ACC112 (cell line): ENCODE measurements at regions not wholly inside any gene's neighbourhood (a gene's known extent, or its start where the extent isn't known, plus 50 kb on each side); places are given as distances from the start of the nearest gene placed in this dataset.
"Not testable (repeated sequence)": the region's sequence is repeated elsewhere in the genome, so short reads cannot be mapped to it uniquely, and the experiment has no call there.

Source experiments
- H2AFZ ChIP-seq: fragments of 200-600 bp; sonication (generic); one replicate; pipeline ENCODE4 v1.6.0; 2017; ENCODE audit warnings: antibody characterized with exemption, low read length; ENCODE audit not compliant: unreplicated experiment
- H3K27ac ChIP-seq: fragments of 200-600 bp; sonication (generic); 2 replicates; pipeline ENCODE4 v1.5.1; 2014; ENCODE audit warnings: low read depth, mild to moderate bottlenecking, antibody characterized with exemption, low read length, moderate library complexity
- H3K27me3 ChIP-seq: fragments of 200-600 bp; sonication (generic); 2 replicates; pipeline ENCODE4 v1.6.1; 2014; ENCODE audit warnings: mild to moderate bottlenecking, antibody characterized with exemption, low read length, moderate library complexity, mixed read lengths; ENCODE audit not compliant: insufficient read depth
- H3K36me3 ChIP-seq: fragments of 200-600 bp; sonication (generic); 2 replicates; pipeline ENCODE4 v1.6.1; 2016; ENCODE audit warnings: mild to moderate bottlenecking, antibody characterized with exemption, low read length, moderate library complexity, mixed read lengths; ENCODE audit not compliant: insufficient read depth
- H3K4me1 ChIP-seq: fragments of 200-600 bp; sonication (generic); one replicate; pipeline ENCODE4 v1.6.1; 2016; ENCODE audit warnings: low read length, mixed read lengths; ENCODE audit not compliant: insufficient read depth, unreplicated experiment, control insufficient read depth
- H3K4me3 ChIP-seq: fragments of 200-600 bp; sonication (generic); 2 replicates; pipeline ENCODE4 v1.5.1; 2014; ENCODE audit warnings: mild to moderate bottlenecking, low read depth, low read length
- H3K79me2 ChIP-seq: fragments of 200-600 bp; sonication (generic); one replicate; pipeline ENCODE4 v1.6.0; 2016; ENCODE audit warnings: low read length; ENCODE audit not compliant: control insufficient read depth, unreplicated experiment, insufficient read depth

- H3K4me1 ChIP-seq, H3K36me3 ChIP-seq, H2AFZ ChIP-seq, H3K79me2 ChIP-seq, H3K27me3 ChIP-seq, H3K4me3 ChIP-seq, H3K27ac ChIP-seq: not testable (repeated sequence)
Observed at GRCh38 chr12:43192442-43192841, 359.6 kb downstream of the ADAMTS20 start.

DNA sequence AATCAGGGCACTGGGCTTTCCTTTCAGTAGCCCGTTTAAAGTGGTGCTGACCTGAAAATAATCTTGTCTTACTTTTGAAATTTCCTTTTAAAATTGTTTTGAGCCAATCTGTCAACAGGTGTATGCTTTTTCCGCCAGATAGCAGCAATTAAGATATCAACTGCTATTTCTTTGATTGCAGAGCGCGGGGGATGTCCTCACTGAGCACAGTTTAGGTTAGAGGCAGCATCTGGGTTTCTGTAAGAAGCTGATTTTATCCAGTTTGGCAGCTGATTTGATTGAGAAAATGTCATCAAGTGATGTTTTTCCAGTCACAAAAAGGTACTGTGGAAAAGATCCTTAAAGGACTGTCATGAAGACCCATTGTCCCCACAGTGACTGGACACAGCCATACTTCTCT, 371.8 kb downstream of the ADAMTS20 start:
- Histone ChIP-seq H3K4me3 (no peak overlapping the region), H3K79me2 (no peaks in the 10 kb centered on the region), H3K27me3 (no peaks in the 10 kb centered on the region), H2AFZ (no peak overlapping the region), H3K27ac (no peak overlapping the region), H3K36me3 (no peaks in the 10 kb centered on the region), H3K4me1 (no peaks in the 10 kb centered on the region)

DNA sequence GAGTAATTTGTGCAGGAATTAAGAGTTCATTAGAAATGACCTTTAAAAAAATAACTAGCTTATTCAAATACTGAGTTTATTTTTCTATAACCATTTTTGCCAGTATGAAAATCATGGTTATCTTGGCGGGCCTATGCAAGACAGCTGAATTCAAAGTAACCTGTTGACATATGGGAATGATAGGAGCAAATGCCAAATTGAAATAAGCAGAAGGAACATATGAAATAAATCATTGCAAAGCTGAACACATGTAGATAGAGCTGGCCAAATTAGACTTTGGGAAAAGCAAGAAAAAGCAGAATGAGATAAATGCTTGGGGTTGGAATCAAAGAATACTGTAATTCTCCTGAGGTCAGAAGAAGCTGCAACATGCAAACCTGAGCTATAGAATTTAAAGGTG, 372.5 kb downstream of the ADAMTS20 start:
- Histone ChIP-seq H3K27ac (no peak overlapping the region), H3K27me3 (no peaks in the 10 kb centered on the region), H3K79me2 (no peaks in the 10 kb centered on the region), H3K4me3 (no peak overlapping the region), H3K4me1 (no peaks in the 10 kb centered on the region), H3K36me3 (no peaks in the 10 kb centered on the region), H2AFZ (no peak overlapping the region)

DNA sequence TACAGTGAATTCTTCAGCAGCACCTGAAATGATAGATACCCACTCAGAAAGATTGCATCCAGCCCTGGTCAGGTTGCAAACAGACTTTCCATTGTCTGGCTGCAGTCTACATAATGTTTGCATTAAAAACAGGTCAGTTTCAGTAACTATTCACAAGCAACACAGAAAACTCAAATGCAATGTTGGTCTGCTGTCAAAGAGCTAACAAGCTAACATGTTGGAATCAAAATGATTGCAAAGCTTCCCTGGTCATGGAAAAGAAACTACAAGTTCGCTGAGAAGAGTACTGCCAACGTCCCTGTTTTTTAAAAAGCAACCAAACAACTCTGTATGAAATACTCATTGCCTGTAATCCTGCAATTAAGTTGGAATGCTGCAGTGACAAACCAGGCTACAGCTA, 374.7 kb downstream of the ADAMTS20 start:
- no peaks in the 10 kb centered on the region for H3K27me3 ChIP-seq

DNA sequence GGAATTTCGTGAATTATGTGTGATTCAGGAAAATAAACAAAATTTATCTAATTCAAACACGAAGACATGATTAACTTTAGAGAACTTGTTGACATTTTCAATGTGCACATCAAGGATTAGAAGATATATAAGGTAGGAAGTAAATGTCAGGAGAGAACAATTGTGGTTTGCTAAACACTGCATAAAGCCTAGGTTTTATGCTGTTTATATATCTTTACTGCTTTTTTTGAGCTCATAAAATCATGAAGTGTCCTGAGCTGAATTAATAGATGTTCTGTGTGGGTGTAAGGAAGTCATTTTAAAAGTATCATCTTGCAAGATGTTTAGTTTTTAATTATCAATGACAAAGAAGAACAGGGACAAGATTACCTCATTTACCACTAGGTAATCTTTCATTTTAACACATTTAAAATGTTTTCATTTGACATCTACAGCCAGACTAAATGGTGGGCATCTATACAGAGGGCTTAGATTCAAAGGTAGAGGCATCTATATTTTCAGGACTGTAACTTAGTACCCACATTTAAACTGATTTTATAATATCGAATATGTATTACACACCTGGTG, 382.8 kb downstream of the ADAMTS20 start:
- no peak overlapping the region for H2AFZ ChIP-seq
- H3K27ac ChIP-seq = no peak overlapping the region
- no peaks in the 10 kb centered on the region for H3K36me3 ChIP-seq
- H3K27me3 ChIP-seq = no peaks in the 10 kb centered on the region
- H3K79me2 ChIP-seq = no peaks in the 10 kb centered on the region
- no peaks in the 10 kb centered on the region for H3K4me1 ChIP-seq
- H3K4me3 ChIP-seq = no peak overlapping the region

More for the DNA sequence above, 374.7 kb downstream of the ADAMTS20 start:
- H3K27ac ChIP-seq = no peak overlapping the region
- H3K79me2 ChIP-seq = no peaks in the 10 kb centered on the region
- no peaks in the 10 kb centered on the region for H3K36me3 ChIP-seq
- no peak overlapping the region for H3K4me3 ChIP-seq
- H2AFZ ChIP-seq = no peak overlapping the region
- no peaks in the 10 kb centered on the region for H3K4me1 ChIP-seq

DNA sequence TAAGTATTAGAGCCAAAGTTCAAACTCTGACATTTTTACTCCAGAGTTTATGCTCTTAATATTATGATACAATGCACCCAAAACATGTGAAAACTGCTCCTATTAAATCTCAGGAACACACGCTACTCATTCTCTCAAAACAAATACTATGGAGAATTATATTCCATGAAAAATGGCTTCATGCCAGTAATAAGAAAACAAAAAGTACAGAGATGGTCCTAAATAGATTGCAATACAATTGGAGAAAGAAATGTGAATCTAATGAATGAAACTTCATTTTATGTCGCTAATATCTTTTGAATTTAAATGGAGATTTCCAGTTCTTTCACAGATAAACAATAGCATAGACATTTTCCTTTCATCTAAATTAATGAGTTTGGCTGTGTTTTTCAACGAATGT, 384.3 kb downstream of the ADAMTS20 start:
- no peaks in the 10 kb centered on the region for H3K36me3 ChIP-seq
- no peak overlapping the region for H3K27ac ChIP-seq
- H3K27me3 ChIP-seq = no peaks in the 10 kb centered on the region
- no peak overlapping the region for H3K4me3 ChIP-seq
- no peaks in the 10 kb centered on the region for H3K79me2 ChIP-seq
- no peaks in the 10 kb centered on the region for H3K4me1 ChIP-seq
- H2AFZ ChIP-seq = no peak overlapping the region

- Histone ChIP-seq H2AFZ (no peak overlapping the region), H3K36me3 (no peaks in the 10 kb centered on the region), H3K79me2 (no peaks in the 10 kb centered on the region), H3K27me3 (no peaks in the 10 kb centered on the region), H3K27ac (no peak overlapping the region), H3K4me1 (no peaks in the 10 kb centered on the region), H3K4me3 (no peak overlapping the region)
Observed at GRCh38 chr12:43165351-43165750, 386.7 kb downstream of the ADAMTS20 start.

DNA sequence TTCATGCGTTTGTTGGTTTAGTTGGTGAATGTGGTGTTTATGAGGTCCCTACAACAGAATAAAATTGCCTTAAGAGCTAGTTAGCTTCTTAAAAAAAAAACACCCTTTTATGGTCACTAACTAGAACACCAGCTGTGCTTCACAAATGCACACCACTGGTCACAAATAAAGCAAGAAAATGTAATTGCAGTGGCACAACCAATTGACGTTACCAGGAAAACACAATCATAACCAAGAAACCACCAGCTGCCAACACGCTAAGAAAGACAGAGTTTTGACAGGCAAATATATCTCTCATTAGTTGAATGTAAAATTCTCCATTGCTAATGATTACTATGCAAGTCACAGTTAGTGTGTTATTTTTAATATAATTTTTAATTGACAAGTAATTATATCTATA, 389.9 kb downstream of the ADAMTS20 start:
- Histone ChIP-seq H3K27ac (no peak overlapping the region), H3K4me3 (no peak overlapping the region)

DNA sequence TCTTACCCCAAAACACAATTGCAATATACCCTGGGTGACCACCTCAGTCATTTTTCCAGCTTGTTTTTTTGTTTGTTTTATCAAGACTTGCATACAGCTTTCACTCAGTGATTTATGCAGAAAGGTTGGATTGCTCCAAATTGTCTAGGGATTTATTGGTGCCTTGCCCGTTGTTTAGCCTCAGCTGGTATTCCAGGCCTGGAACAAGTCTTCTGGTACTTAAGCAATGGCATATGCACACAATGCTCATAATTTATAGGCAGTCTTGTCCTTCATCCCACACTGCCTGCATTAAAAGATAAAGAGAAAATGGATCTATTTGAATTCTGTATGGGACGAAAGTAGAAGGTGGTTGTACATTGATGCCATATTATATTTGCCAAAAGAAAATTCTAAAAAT, 392.5 kb downstream of the ADAMTS20 start:
- no peak overlapping the region for H2AFZ ChIP-seq
- H3K27ac ChIP-seq = no peak overlapping the region
- no peaks in the 10 kb centered on the region for H3K36me3 ChIP-seq
- H3K4me3 ChIP-seq = no peak overlapping the region
- H3K4me1 ChIP-seq = no peaks in the 10 kb centered on the region
- H3K79me2 ChIP-seq = no peaks in the 10 kb centered on the region
- no peaks in the 10 kb centered on the region for H3K27me3 ChIP-seq

More for the DNA sequence above, 389.9 kb downstream of the ADAMTS20 start:
- Histone ChIP-seq H3K79me2 (no peaks in the 10 kb centered on the region), H3K36me3 (no peaks in the 10 kb centered on the region), H3K27me3 (no peaks in the 10 kb centered on the region), H3K4me1 (no peaks in the 10 kb centered on the region), H2AFZ (no peak overlapping the region)

- no peak overlapping the region for H2AFZ ChIP-seq
- peaks cover 4% of the 10 kb centered on the region for H3K4me1 ChIP-seq
- no peaks in the 10 kb centered on the region for H3K27me3 ChIP-seq
- H3K27ac ChIP-seq = no peak overlapping the region
- H3K4me3 ChIP-seq = no peak overlapping the region
- H3K79me2 ChIP-seq = no peaks in the 10 kb centered on the region
- no peaks in the 10 kb centered on the region for H3K36me3 ChIP-seq
Observed at GRCh38 chr12:43158126-43158525, 393.9 kb downstream of the ADAMTS20 start.

- H3K27me3 ChIP-seq = no peaks in the 10 kb centered on the region
- H2AFZ ChIP-seq = no peak overlapping the region
- H3K4me1 ChIP-seq = peaks cover 4% of the 10 kb centered on the region
- H3K27ac ChIP-seq = no peak overlapping the region
- H3K4me3 ChIP-seq = no peak overlapping the region
- H3K36me3 ChIP-seq = no peaks in the 10 kb centered on the region
- H3K79me2 ChIP-seq = no peaks in the 10 kb centered on the region
Observed at GRCh38 chr12:43155376-43155775, 396.6 kb downstream of the ADAMTS20 start.
